Endothelial cell of umbilical vein (primary cell): ENCODE measurements at regions not wholly inside any gene's neighbourhood (a gene's known extent, or its start where the extent isn't known, plus 50 kb on each side); places are given as distances from the start of the nearest gene placed in this dataset.

ENCODE experiments used
- BruUV-seq: library from RNA; stranded (reverse); fragments of 400-500 nt; replicated peaks from 2 replicates; lab custom pipeline; 2021; lab: Mats Ljungman, UMichigan
- CTCF ChIA-PET: fragments of 300-600, 350-600 bp; sonication (Branson Sonifier 250); formaldehyde crosslinking; loops from one replicate; lab custom pipeline; 2021; ENCODE audit warnings: antibody characterized with exemption, inconsistent platforms; lab: Charles Lee
- POLR2A ChIA-PET: fragments of 300-600, 350-600 bp; sonication (Branson Sonifier 250); formaldehyde crosslinking; loops from one replicate; lab custom pipeline; 2021; ENCODE audit warnings: antibody characterized with exemption, inconsistent platforms; lab: Charles Lee
- DNase-seq: peaks from one replicate; pipeline ENCODE4 v3.0.0-alpha.2; 2011; ENCODE audit warnings: low read depth, low spot score
- FAIRE-seq: peaks from 2 replicates; lab custom pipeline; 2011; peaks lifted over from hg19 to GRCh38; lab: Jason Lieb, UNC
- H2AFZ ChIP-seq: 2 replicates; pipeline ENCODE4 v1.6.0; 2012; ENCODE audit warnings: low read depth, low read length, control low read depth, inconsistent platforms
- H3K27ac ChIP-seq: 2 replicates; pipeline ENCODE4 v1.5.1; 2011; ENCODE audit warnings: low read depth, mild to moderate bottlenecking, control low read depth, low read length, moderate library complexity; ENCODE audit not compliant: insufficient read depth
- H3K27me3 ChIP-seq, 2 experiments: 2 replicates each; pipeline versions ENCODE4 v1.6.0 to v1.6.1; 2011; ENCODE audit warnings: low read length in 2 of 2, mixed read lengths in 1 of 2; ENCODE audit not compliant: control insufficient read depth in 2 of 2, insufficient read depth in 2 of 2
- H3K36me3 ChIP-seq, 2 experiments: 2 replicates in 1 of 2; 3 replicates in 1 of 2; pipeline ENCODE4 v1.5.1; 2011; ENCODE audit warnings: low read length in 2 of 2, mild to moderate bottlenecking in 1 of 2, moderate library complexity in 1 of 2; ENCODE audit not compliant: control insufficient read depth in 2 of 2, insufficient read depth in 2 of 2; ENCODE audit errors: extremely low read depth in 1 of 2
- H3K4me1 ChIP-seq: 3 replicates; pipeline ENCODE4 v1.5.1; 2011; ENCODE audit warnings: mild to moderate bottlenecking, low read length; ENCODE audit not compliant: control insufficient read depth, insufficient read depth; ENCODE audit errors: extremely low read depth
- H3K4me2 ChIP-seq: 2 replicates; pipeline ENCODE4 v1.6.1; 2011; ENCODE audit warnings: low read length, control low read depth, mixed read lengths; ENCODE audit not compliant: insufficient read depth
- H3K4me3 ChIP-seq, 3 experiments: fragments of 200-600 bp in 1 of 3; sonication (generic), shearing (Covaris generic) in 1 of 3; replicated peaks in 1 of 3; 2 replicates each; pipeline ENCODE4 v1.5.1; 2011 to 2016; ENCODE audit warnings: control low read depth in 3 of 3, low read length in 3 of 3, mild to moderate bottlenecking in 2 of 3, inconsistent platforms in 1 of 3, low read depth in 1 of 3, moderate library complexity in 1 of 3; ENCODE audit not compliant: insufficient read depth in 1 of 3
- H3K79me2 ChIP-seq: 2 replicates; pipeline ENCODE4 v1.6.0; 2012; ENCODE audit warnings: low read length, inconsistent platforms; ENCODE audit not compliant: control insufficient read depth, insufficient read depth
- H3K9ac ChIP-seq: replicated peaks from 2 replicates; pipeline ENCODE3; 2011; ENCODE audit warnings: low read length, control low read depth; ENCODE audit not compliant: insufficient read depth; ENCODE audit errors: extremely low read depth
- H3K9me1 ChIP-seq: replicated peaks from 3 replicates; pipeline ENCODE4 v1.6.0; 2011; ENCODE audit warnings: mild to moderate bottlenecking, low read length; ENCODE audit not compliant: control insufficient read depth, insufficient read depth; ENCODE audit errors: extremely low read depth
- H3K9me3 ChIP-seq: replicated peaks from 2 replicates; pipeline ENCODE4 v1.5.1; 2012; ENCODE audit warnings: low read length, inconsistent platforms; ENCODE audit not compliant: control insufficient read depth, insufficient read depth
- H4K20me1 ChIP-seq: replicated peaks from 2 replicates; pipeline ENCODE3; 2011; ENCODE audit warnings: mild to moderate bottlenecking, low read length; ENCODE audit not compliant: control insufficient read depth, insufficient read depth; ENCODE audit errors: extremely low read depth
- EZH2 ChIP-seq: IDR thresholded peaks from 2 replicates; pipeline ENCODE4 v1.6.1; 2012; ENCODE audit warnings: borderline replicate concordance, low read depth, mild to moderate bottlenecking, moderate library complexity, low read length, inconsistent platforms; ENCODE audit not compliant: severe bottlenecking
- FOS ChIP-seq: IDR thresholded peaks from 2 replicates; pipeline ENCODE4 v1.6.1; 2011; ENCODE audit warnings: mild to moderate bottlenecking, low read length, moderate library complexity, borderline replicate concordance; ENCODE audit not compliant: insufficient read depth
- GATA2 ChIP-seq: IDR thresholded peaks from 2 replicates; pipeline ENCODE4 v1.7.0; 2011; ENCODE audit warnings: low read depth, mild to moderate bottlenecking, moderate library complexity, mixed read lengths, low read length; ENCODE audit not compliant: insufficient read length, insufficient read depth
- JUN ChIP-seq: IDR thresholded peaks from 2 replicates; pipeline ENCODE4 v1.6.1; 2011; ENCODE audit warnings: borderline replicate concordance, low read depth; ENCODE audit not compliant: insufficient read length, insufficient read depth
- MYC ChIP-seq: IDR thresholded peaks from one replicate; pipeline ENCODE4 v1.6.1; 2011; ENCODE audit warnings: mild to moderate bottlenecking, low read depth, low read length
- POLR2A ChIP-seq: IDR thresholded peaks from 2 replicates; pipeline ENCODE4 v1.6.1; 2012; ENCODE audit warnings: low read depth, mild to moderate bottlenecking, control low read depth, low read length
- POLR2AphosphoS5 ChIP-seq: IDR thresholded peaks from 2 replicates; pipeline ENCODE4 v1.6.1; 2012; ENCODE audit warnings: low read depth, mild to moderate bottlenecking, control low read depth, low read length, moderate library complexity; ENCODE audit not compliant: insufficient read depth
- dilution Hi-C: fragments of 300-500 bp; cut with MboI; formaldehyde crosslinking; loops from one replicate; pipeline ENCODE4 v1.15.0; 2019; ENCODE audit warnings: low sequenced_read_pairs; ENCODE audit not compliant: extremely low pct_ligation_motif_present
- intact Hi-C: fragments of 100-400 bp; cut with micrococcal nuclease; formaldehyde crosslinking; loops from one replicate; pipeline ENCODE4 v1.10.0; 2022
- TF ChIP-seq, protein P1 (sequence below): IDR thresholded peaks from 2 replicates; pipeline ENCODE4 v1.6.1; 2011; ENCODE audit not compliant: insufficient read depth, insufficient read length
- TF ChIP-seq, protein P2 (sequence below), 2 donors: IDR thresholded peaks; 1 replicate in 1 of 2; 2 replicates in 1 of 2; pipeline ENCODE4 v1.5.1; 2011; ENCODE audit warnings: low read length in 2 of 2, mild to moderate bottlenecking in 2 of 2, moderate library complexity in 2 of 2, control low read depth in 1 of 2, inconsistent platforms in 1 of 2, low read depth in 1 of 2; ENCODE audit not compliant: insufficient read depth in 1 of 2; ENCODE audit errors: extremely low read depth in 1 of 2

DNA sequence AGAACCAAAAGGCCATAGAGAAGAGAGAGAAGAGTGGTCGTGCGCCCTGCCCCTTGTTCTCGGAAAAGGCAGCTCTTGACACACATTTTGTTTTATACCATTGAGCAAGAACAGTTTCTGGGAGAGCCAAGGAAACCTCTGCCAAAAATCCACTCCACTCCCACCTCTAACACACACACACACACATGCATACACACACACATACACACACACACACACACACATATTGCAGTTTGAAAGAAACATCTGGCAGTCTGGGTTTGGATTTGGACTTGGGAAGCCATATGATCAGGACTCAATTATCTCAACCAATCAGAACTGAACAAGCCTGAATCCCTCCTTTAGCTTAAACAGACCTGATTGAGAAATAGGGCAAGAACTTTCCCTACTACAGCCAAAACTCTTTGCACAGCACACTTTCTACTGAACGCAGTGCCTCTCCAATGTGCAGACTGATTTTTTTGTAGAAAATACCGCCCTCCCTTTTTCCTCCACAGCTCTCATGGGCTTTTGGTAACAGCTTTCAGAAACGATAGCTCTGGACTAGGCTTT is 484.0 kb upstream of the ZWINT start:
- Histone ChIP-seq H3K27ac (no peak overlapping the region), H3K36me3 (no peaks in the 10 kb centered on the region), H3K9ac (no peak overlapping the region), H4K20me1 (no peaks in the 10 kb centered on the region), H3K4me3 (no peak overlapping the region), H3K27me3 (no peaks in the 10 kb centered on the region), H2AFZ (no peak overlapping the region), H3K79me2 (no peaks in the 10 kb centered on the region), H3K4me1 (no peaks in the 10 kb centered on the region), H3K9me3 (peaks cover 5% of the 10 kb centered on the region), H3K9me1 (no peaks in the 10 kb centered on the region), H3K4me2 (no peak overlapping the region)
- TF ChIP-seq JUN (no peak), EZH2 (no peak)
- intact Hi-C loops (no loop called here), dilution Hi-C loops (no loop called here)
- ChIA-PET POLR2A (no interaction called here), CTCF (interaction anchor here (1.3 kb wide), 1 partner anchor 13 kb away, joined by 4 read pairs; no protein-coding TSS in a partner anchor)
- no peak for FAIRE-seq
- DNase-seq, result no peak
- no TSS peak for BruUV-seq

DNA sequence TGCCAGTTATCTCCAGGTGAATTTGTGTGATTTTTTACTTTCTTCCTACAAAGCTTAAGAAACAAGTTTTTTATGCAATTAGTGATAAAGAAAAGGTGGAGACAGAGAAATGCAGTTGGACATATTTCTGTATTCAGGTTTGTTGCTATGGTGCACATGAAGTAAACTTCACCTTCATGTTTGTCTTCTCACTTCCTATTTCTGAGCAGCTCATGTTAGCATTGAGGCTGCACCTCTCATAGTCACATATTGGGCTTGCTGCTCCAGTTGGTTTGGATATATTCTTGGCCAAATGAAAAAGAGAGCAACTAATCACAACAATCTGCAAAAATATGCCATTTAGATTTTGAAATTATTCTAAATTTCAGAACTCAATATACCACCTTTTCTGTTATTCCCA is 475.6 kb upstream of the ZWINT start:
- H2AFZ ChIP-seq, result no peak overlapping the region
- H3K4me3 ChIP-seq, result no peak overlapping the region
- no TSS peak for BruUV-seq
- H3K79me2 ChIP-seq, result no peaks in the 10 kb centered on the region
- H3K9ac ChIP-seq, result no peak overlapping the region
- FAIRE-seq (no peak), DNase-seq (no peak)
- ChIA-PET POLR2A (no interaction called here), CTCF (no interaction called here)
- H3K9me1 ChIP-seq, result no peaks in the 10 kb centered on the region
- H3K4me1 ChIP-seq, result no peaks in the 10 kb centered on the region
- no peak for TF ChIP-seq GATA2
- TF ChIP-seq JUN, result no peak
- TF ChIP-seq, protein P1, sequence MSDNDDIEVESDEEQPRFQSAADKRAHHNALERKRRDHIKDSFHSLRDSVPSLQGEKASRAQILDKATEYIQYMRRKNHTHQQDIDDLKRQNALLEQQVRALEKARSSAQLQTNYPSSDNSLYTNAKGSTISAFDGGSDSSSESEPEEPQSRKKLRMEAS, result no peak
- TF ChIP-seq FOS, result no peak
- no peak for TF ChIP-seq POLR2AphosphoS5
- TF ChIP-seq, protein P2, sequence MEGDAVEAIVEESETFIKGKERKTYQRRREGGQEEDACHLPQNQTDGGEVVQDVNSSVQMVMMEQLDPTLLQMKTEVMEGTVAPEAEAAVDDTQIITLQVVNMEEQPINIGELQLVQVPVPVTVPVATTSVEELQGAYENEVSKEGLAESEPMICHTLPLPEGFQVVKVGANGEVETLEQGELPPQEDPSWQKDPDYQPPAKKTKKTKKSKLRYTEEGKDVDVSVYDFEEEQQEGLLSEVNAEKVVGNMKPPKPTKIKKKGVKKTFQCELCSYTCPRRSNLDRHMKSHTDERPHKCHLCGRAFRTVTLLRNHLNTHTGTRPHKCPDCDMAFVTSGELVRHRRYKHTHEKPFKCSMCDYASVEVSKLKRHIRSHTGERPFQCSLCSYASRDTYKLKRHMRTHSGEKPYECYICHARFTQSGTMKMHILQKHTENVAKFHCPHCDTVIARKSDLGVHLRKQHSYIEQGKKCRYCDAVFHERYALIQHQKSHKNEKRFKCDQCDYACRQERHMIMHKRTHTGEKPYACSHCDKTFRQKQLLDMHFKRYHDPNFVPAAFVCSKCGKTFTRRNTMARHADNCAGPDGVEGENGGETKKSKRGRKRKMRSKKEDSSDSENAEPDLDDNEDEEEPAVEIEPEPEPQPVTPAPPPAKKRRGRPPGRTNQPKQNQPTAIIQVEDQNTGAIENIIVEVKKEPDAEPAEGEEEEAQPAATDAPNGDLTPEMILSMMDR (IDR thresholded peaks at IDR 0.05; ENCODE audit: extremely low read depth in 1 of 2, insufficient read depth in 1 of 2, low read depth in 1 of 2, low read length in 2 of 2), result no peak
- TF ChIP-seq MYC, result no peak
- TF ChIP-seq EZH2, result no peak
- TF ChIP-seq POLR2A, result no peak
- intact Hi-C loops, result no loop called here
- H3K27me3 ChIP-seq, result no peaks in the 10 kb centered on the region
- H3K27ac ChIP-seq, result no peak overlapping the region
- no peak overlapping the region for H3K4me2 ChIP-seq
- H4K20me1 ChIP-seq, result no peaks in the 10 kb centered on the region
- no peaks in the 10 kb centered on the region for H3K36me3 ChIP-seq
- dilution Hi-C loops, result no loop called here
- H3K9me3 ChIP-seq, result peaks cover 2% of the 10 kb centered on the region
